GM12874 (cell line): ENCODE measurements at regions not wholly inside any gene's neighbourhood (a gene's known extent, or its start where the extent isn't known, plus 50 kb on each side); places are given as distances from the start of the nearest gene placed in this dataset.

ENCODE experiments used
- TF ChIP-seq, protein P1 (sequence below): IDR thresholded peaks from 2 replicates; pipeline ENCODE4 v1.5.1; 2011; ENCODE audit warnings: low read depth, mild to moderate bottlenecking, control low read depth, low read length, moderate library complexity; ENCODE audit not compliant: insufficient read depth

GRCh38 chr13:70520275-70521036, 412.2 kb upstream of the KLHL1 start:
- TF ChIP-seq, protein P1, sequence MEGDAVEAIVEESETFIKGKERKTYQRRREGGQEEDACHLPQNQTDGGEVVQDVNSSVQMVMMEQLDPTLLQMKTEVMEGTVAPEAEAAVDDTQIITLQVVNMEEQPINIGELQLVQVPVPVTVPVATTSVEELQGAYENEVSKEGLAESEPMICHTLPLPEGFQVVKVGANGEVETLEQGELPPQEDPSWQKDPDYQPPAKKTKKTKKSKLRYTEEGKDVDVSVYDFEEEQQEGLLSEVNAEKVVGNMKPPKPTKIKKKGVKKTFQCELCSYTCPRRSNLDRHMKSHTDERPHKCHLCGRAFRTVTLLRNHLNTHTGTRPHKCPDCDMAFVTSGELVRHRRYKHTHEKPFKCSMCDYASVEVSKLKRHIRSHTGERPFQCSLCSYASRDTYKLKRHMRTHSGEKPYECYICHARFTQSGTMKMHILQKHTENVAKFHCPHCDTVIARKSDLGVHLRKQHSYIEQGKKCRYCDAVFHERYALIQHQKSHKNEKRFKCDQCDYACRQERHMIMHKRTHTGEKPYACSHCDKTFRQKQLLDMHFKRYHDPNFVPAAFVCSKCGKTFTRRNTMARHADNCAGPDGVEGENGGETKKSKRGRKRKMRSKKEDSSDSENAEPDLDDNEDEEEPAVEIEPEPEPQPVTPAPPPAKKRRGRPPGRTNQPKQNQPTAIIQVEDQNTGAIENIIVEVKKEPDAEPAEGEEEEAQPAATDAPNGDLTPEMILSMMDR, result no peak

DNA sequence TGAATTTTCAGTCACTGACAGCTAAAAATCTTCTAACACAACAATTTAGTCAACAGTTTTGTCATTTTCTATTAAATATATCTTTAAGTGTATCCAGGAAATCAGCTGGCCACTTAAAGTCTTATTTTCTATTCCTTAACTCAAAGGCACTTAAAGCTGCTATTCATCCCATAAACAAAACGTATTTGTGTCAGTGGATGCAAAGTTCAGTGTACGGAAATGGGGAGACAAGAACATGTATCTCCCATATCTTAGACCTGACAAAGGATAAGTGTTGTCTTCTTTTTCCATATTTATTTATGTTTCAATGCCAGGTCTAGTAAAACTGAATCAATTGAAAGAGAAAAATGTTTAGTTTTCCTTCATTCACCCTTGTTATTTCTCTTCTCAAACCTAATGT, 409.8 kb upstream of the KLHL1 start:
- TF ChIP-seq, protein P1, result no peak

DNA sequence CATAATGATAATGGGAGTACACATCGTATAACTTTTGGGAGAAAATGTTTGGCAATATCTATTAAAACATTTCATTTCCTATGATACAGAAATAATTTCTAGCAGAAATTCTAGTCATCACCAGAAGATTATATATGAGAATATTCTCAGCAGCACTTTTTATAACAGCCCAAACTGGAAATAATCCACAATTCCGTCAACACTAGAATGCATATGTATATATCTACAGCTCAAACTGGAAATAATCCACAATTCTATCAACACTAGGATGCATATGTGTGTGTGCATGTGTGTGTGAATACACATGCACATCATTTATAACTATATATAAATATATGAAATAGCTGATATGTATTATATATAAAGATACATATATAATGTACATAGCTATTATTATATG, 408.0 kb upstream of the KLHL1 start:
- TF ChIP-seq, protein P1, result no peak

- TF ChIP-seq, protein P1, result no peak
These were observed 397.6 kb upstream of the KLHL1 start for GRCh38 chr13:70505809-70506208.

DNA sequence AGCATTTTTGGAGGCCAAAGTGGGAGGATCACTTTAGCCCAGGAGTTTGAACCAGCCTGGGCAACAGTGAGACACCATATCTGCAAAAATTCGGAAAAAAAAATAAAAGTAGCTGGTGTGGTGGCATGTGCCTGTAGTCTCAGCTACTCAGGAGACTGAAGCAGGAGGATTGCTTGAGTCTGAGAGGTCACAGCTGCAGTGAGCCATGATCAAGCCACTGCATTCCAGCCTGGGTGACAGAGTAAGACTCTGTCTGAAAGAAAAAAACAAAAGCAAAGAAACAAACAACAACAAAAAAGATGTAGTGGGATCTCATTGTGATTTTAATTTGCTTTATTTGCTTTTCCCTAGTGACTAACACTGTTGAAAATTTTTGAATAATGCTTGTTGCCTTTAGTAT, 394.7 kb upstream of the KLHL1 start:
- TF ChIP-seq, protein P1, result no peak

DNA sequence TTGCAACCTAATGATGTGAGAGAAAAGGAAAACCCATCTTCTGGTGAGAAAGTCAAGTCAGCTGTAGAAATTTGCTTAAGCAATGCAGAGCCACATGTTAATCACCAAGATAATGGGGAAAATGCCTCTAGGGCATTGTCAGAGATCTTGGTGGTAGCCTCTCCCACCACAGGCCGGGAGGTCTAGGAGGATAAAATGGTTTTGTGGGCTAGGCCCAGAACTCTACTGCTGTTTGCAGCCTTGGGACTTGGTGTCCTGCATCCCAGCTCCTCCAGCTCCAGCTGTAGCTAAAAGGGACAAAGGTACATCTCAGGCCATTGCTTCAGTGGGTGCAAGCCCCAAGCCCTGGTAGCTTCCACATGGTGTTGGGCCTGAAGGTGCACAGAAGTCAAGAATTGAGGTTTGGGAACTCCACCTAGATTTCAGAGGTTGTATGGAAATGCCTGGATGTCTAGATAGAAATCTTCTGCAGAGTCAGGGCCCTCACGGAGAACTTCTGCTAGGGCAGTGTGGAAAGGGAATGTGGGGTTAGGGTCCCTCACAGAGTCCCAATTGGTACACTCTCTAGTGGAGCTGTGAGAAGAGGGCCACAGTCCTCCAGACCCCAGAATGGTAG, 382.2 kb upstream of the KLHL1 start:
- TF ChIP-seq, protein P1, result no peak

DNA sequence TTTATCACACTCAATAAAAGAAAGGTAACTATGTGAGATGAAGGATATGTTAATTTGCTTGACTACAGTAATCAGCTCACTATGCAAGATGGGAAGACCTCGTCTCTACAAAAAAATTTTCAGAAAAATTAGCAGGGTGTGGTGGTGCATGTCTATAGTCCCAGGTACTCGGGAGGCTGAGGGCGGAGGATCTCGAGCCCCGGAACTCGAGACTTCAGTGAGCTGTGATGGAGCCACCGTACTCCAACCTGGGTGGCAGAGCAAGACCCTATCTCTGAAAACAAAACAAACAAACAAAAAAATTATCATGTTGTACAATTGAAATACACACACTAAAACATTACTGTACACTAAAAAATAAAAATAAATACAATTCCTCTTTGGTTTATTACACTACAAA, 376.7 kb upstream of the KLHL1 start:
- TF ChIP-seq, protein P1, result no peak
